Breast epithelium (tissue), 3 donors: ENCODE measurements at regions not wholly inside any gene's neighbourhood (a gene's known extent, or its start where the extent isn't known, plus 50 kb on each side); places are given as distances from the start of the nearest gene placed in this dataset.

Experiments used
- CTCF ChIP-seq, 3 donors: fragments of 450-650 bp; IDR thresholded peaks; one replicate each; pipeline ENCODE4 v1.5.1; 2016 to 2017; ENCODE audit warnings: antibody characterized with exemption in 3 of 3, mild to moderate bottlenecking in 3 of 3, moderate library complexity in 3 of 3
- POLR2A ChIP-seq: fragments of 450-650 bp; IDR thresholded peaks from one replicate; pipeline ENCODE4 v1.6.1; 2016; ENCODE audit warnings: antibody characterized with exemption, mild to moderate bottlenecking, moderate library complexity

- TF ChIP-seq CTCF (IDR thresholded peaks at IDR 0.05) (no peak), POLR2A (no peak)
Measured at GRCh38 chr7:50214126-50214670, 90.3 kb upstream of the IKZF1 start.
